Pancreas (tissue), 10 donors: ENCODE measurements at regions not wholly inside any gene's neighbourhood (a gene's known extent, or its start where the extent isn't known, plus 50 kb on each side); places are given as distances from the start of the nearest gene placed in this dataset.

Experiments
- ATAC-seq, 4 donors: fragments of 200-7000 bp; cut with Tn5 transposase; one replicate each; pipeline versions ENCODE4 v1.8.0 to v1.9.1; 2020; ENCODE audit warnings: mild to moderate bottlenecking in 4 of 4, moderate library complexity in 4 of 4
- DNase-seq, 6 donors: peaks; one replicate each; pipeline ENCODE4 v3.0.0-alpha.2; 2020
- FAIRE-seq: peaks from 2 replicates; lab custom pipeline; 2012; peaks lifted over from hg19 to GRCh38; lab: Jason Lieb, UNC
- H3K27ac ChIP-seq, 4 donors: fragments of 200-600 bp; sonication (generic); 1 replicate in 3 of 4; 2 replicates in 1 of 4; pipeline versions ENCODE4 v1.5.0 to v1.8.0; 2020
- H3K27me3 ChIP-seq, 4 donors: fragments of 200-600 bp; one replicate each; pipeline ENCODE4 v1.8.0; 2021
- H3K36me3 ChIP-seq, 3 donors: fragments of 200-600 bp; sonication (generic) in 1 of 3; one replicate each; pipeline versions ENCODE4 v1.5.0 to v1.8.0; 2020 to 2021
- H3K4me1 ChIP-seq, 3 donors: fragments of 200-600 bp; one replicate each; pipeline ENCODE4 v1.8.0; 2021
- H3K4me3 ChIP-seq, 4 donors: fragments of 200-600 bp; sonication (generic) in 2 of 4; one replicate each; pipeline versions ENCODE4 v1.5.0 to v1.8.0; 2020 to 2021
- H3K9me3 ChIP-seq, 4 donors: fragments of 200-600 bp; one replicate each; pipeline ENCODE4 v1.8.0; 2021
- CTCF ChIP-seq, 4 donors: fragments of 200-600 bp; sonication (generic) in 3 of 4; IDR thresholded peaks; one replicate each; pipeline versions ENCODE4 v1.5.0 to v1.8.0; 2021; ENCODE audit warnings: antibody characterized with exemption in 4 of 4
- WGBS, 2 donors: extraction: QIAGEN DNeasy Blood & Tissue Kit; methylation state at CpG; one replicate each; pipeline ENCODE4 v1.1.7; 2013; 5-methylcytosine and 5-hydroxymethylcytosine counted together
- intact Hi-C, 3 donors: fragments of 100-400 bp; cut with DNase I; formaldehyde crosslinking; loops; one replicate each; pipeline versions ENCODE4 v1.11.1 to v1.14.2; 2022
- donor health status: healthy with polysubstance abuse.
- donor health status: DM: no; HTN: no; CAD: no; lungs with moderate emphysema.
- donor health status: DM: no; HTN: no; CAD: no.
- donor health status: control.
- donor health status: control.
- donor health status: Bipolar disorder and iron deficiency.
- donor health status: DM: yes; HTN: yes; CAD: no.
- donor health status: DM: no; HTN: no; CAD: no.
- donor health status: DM: no; HTN: no; CAD: no.
- donor health status: DM: yes; HTN: yes; CAD: no.

GRCh38 chr3:24622696-24623225, 128.1 kb upstream of the THRB start:
- WGBS, 2 donors: 83 to 87% methylated on average over 3 of the region's 3 CpGs
- Histone ChIP-seq H3K27ac (no peak overlapping the region), H3K9me3 (no peaks in the 10 kb centered on the region), H3K4me1 (no peaks in the 10 kb centered on the region), H3K4me3 (no peak overlapping the region), H3K27me3 (no peaks in the 10 kb centered on the region), H3K36me3 (no peaks in the 10 kb centered on the region)
- no peak for TF ChIP-seq CTCF (IDR thresholded peaks at IDR 0.05)
- no peak for DNase-seq
- FAIRE-seq: peak; percentile 17
- ATAC-seq: no peak
- intact Hi-C loops: no loop called here

DNA sequence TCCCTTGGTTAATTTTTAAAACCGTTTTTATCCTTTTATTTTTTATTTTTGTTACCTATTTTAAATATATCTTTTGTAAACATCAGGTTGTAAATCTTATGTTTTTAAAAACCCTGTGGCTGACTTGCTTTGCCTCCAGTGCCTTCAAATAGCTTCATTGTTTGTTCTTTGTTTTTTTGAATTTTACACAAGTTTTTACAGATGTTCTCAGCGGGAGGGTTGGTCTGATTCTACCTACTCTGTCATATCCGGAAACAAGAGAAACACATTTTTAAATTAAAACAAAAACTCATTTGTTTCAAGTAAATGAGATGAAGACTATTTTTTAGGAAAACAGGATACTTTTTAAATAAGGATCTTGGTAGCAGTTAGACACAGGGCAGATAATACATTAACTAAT, 129.0 kb upstream of the THRB start:
- ATAC-seq (no peak), DNase-seq (no peak), FAIRE-seq (no peak)
- Histone ChIP-seq H3K36me3 (no peaks in the 10 kb centered on the region), H3K4me3 (no peak overlapping the region), H3K4me1 (no peaks in the 10 kb centered on the region), H3K27me3 (no peaks in the 10 kb centered on the region), H3K27ac (no peak overlapping the region), H3K9me3 (no peaks in the 10 kb centered on the region)
- TF ChIP-seq CTCF (IDR thresholded peaks at IDR 0.05): no peak
- WGBS, 2 donors: 71 to 76% methylated on average over 3 of the region's 3 CpGs
- intact Hi-C loops: no loop called here

DNA sequence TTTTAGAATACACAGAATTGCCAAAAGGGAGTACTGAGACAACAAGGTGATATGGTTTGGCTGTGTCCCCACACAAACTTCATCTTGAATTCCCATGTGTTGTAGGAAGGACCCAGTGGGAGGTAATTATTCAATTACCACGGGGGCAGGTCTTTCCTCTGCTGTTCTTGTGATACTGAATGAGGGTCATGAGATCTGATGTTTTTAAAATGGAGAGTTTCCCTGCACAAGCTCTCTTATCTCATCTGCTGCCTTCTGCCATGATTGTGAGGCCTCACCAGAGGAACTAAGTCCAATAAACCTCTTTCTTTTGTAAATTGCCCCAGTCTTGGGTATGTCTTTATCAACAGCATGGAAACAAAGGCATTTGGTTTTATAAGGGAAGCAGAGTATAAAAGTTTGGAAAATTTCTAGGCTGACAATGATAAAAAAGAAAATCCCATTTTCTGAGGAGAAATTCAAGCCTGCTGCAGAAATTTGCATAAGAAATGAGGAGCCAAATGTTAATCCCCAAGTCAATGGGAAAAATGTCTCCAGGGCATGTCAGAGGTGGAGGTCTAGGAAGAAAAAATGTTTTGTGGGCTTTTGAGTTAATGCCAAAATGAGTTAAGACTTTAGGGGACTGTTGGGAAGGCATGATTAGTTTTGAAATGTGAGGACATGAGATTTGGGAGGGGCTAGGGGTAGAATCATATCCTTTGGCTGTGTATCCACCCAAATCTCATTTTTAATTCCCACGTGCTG, 130.5 kb upstream of the THRB start:
- intact Hi-C loops: no loop called here
- ATAC-seq (no peak), FAIRE-seq (no peak), DNase-seq (no peak)
- Histone ChIP-seq H3K36me3 (no peaks in the 10 kb centered on the region), H3K4me3 (no peak overlapping the region), H3K9me3 (no peaks in the 10 kb centered on the region), H3K4me1 (peaks cover 0 to 3% (median 0%) of the 10 kb centered on the region in 3 donors), H3K27ac (no peak overlapping the region), H3K27me3 (no peaks in the 10 kb centered on the region)
- TF ChIP-seq CTCF (IDR thresholded peaks at IDR 0.05): no peak
- WGBS, 2 donors: 39 to 46% methylated on average over 2 of the region's 2 CpGs

DNA sequence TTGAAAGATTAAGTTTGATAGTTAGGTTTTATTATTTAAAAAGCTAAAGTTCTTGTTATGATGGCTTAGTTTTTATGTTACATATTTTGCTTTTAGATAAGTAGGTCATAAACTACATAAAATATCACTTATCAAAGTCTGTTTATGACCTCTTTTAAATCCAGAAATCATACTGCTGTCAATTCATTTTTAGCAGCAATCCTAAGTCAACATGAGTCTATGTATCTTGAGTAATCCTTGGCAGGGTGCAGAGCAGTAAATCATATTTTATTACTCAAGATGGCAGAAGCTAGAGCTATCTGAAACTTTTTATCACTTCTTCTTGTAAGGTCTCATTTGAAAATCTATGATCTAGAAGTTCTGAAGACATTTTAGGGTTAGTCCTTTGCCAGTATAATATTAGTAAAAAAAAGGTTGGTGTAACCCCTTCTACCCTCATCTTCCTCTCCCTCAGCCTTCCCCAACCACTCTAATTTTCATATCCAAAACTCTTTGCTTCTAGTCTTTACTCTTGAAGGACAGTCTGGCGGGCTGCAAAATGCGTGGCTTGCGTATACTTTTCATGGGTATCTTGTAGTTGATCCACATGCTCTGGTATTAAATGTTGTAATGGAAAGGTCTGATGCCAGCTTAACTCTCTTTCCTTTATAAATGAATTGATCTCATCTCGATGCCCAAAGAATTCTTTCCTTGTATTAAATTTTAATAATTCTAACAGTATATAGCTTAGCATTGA, 134.0 kb upstream of the THRB start:
- FAIRE-seq (peak; percentile 86), ATAC-seq (peak in 3 of 4 donors; percentile 47 to 70 (median 52)), DNase-seq (no peak)
- intact Hi-C loops: no loop called here
- no peak overlapping the region for H3K27ac ChIP-seq
- H3K4me1 ChIP-seq: peaks cover 0 to 3% (median 0%) of the 10 kb centered on the region in 3 donors
- no peaks in the 10 kb centered on the region for H3K27me3 ChIP-seq
- 90 to 96% methylated on average over 4 of the region's 4 CpGs for WGBS, 2 donors
- no peak overlapping the region for H3K4me3 ChIP-seq
- H3K36me3 ChIP-seq: no peaks in the 10 kb centered on the region
- TF ChIP-seq CTCF (IDR thresholded peaks at IDR 0.05): no peak
- no peaks in the 10 kb centered on the region for H3K9me3 ChIP-seq
